ENCODE measurements at regions not wholly inside any gene's neighbourhood (a gene's known extent, or its start where the extent isn't known, plus 50 kb on each side); places are given as distances from the start of the nearest gene placed in this dataset.

DNA sequence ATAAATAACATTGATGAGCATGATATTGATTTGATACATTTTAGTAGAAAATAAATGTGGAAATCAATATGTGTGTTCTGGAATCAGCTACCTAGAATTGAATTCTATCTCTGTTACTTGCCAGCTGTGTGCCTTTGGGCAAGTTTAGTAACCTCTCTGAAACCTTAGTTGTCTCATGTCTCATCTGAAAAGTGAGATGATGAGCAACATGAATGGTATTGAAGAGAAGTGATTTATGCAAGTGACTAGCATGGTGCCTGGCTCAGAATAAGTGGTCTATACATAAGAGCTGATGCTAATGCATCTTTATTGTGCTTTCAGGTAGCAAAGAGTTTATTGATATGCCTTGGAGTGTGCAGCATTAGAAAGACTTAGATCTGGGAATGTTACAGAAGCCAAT is 383.3 kb downstream of the PRDM2 start:
- TF ChIP-seq NFIC (IDR thresholded peaks at IDR 0.05) (no peak), TEAD4 (IDR thresholded peaks at IDR 0.05) (no peak), RAD21 (IDR thresholded peaks at IDR 0.05; ENCODE audit: low read depth) (no peak), CREB1 (IDR thresholded peaks at IDR 0.05; ENCODE audit: low read depth) (no peak), ZBTB7A (IDR thresholded peaks at IDR 0.05; ENCODE audit: low read depth) (no peak), TCF12 (IDR thresholded peaks at IDR 0.05; ENCODE audit: low read depth) (no peak), USF1 (IDR thresholded peaks at IDR 0.05) (no peak), FOXM1 (IDR thresholded peaks at IDR 0.05; ENCODE audit: borderline replicate concordance, low read depth) (no peak), YY1 (IDR thresholded peaks at IDR 0.05; ENCODE audit: low read depth) (no peak), CEBPB (IDR thresholded peaks at IDR 0.05) (no peak)
- TF ChIP-seq, protein P1, sequence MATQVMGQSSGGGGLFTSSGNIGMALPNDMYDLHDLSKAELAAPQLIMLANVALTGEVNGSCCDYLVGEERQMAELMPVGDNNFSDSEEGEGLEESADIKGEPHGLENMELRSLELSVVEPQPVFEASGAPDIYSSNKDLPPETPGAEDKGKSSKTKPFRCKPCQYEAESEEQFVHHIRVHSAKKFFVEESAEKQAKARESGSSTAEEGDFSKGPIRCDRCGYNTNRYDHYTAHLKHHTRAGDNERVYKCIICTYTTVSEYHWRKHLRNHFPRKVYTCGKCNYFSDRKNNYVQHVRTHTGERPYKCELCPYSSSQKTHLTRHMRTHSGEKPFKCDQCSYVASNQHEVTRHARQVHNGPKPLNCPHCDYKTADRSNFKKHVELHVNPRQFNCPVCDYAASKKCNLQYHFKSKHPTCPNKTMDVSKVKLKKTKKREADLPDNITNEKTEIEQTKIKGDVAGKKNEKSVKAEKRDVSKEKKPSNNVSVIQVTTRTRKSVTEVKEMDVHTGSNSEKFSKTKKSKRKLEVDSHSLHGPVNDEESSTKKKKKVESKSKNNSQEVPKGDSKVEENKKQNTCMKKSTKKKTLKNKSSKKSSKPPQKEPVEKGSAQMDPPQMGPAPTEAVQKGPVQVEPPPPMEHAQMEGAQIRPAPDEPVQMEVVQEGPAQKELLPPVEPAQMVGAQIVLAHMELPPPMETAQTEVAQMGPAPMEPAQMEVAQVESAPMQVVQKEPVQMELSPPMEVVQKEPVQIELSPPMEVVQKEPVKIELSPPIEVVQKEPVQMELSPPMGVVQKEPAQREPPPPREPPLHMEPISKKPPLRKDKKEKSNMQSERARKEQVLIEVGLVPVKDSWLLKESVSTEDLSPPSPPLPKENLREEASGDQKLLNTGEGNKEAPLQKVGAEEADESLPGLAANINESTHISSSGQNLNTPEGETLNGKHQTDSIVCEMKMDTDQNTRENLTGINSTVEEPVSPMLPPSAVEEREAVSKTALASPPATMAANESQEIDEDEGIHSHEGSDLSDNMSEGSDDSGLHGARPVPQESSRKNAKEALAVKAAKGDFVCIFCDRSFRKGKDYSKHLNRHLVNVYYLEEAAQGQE (IDR thresholded peaks at IDR 0.05; ENCODE audit: low read depth): no peak
